ENCODE measurements at regions not wholly inside any gene's neighbourhood (a gene's known extent, or its start where the extent isn't known, plus 50 kb on each side); places are given as distances from the start of the nearest gene placed in this dataset.

DNA sequence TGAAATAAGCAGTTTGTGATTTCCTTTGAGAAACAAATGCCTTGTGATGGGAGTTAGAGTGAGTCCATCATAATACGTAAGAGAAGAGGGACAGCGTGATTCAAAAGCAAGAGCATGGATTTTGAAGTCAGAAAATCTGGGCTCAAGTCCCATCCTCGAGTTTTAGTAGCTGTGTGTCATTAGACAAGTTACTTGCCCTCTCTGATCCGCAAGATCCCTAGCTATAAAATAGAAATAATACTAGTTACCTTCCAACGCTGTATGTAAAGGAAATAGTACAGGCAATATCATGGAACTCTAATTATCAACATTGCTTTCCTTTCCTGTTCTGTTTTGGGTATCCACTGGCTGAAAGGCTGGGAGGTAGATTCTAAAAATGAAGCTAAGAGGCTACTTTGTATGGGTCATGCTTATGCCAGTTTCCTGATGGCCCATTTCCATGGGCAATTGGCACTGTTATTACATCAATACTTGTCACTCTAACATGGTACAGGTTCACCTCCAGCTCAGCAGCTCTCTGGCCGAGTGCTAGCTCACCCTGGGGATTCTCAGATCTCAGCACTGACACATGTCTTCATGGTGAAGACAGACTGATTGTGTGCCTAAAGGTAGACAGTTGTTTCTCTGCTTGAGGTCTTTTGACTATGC lies 241.7 kb upstream of the KLF4 start:
- DNase-seq (ENCODE audit: low spot score) = no peak
- no peak for TF ChIP-seq CTCF (IDR thresholded peaks at IDR 0.05; ENCODE audit: extremely low read depth, missing control alignments)

GRCh38 chr9:107730666-107731065 lies 241.1 kb upstream of the KLF4 start:
- TF ChIP-seq CTCF (IDR thresholded peaks at IDR 0.05; ENCODE audit: extremely low read depth, missing control alignments) = no peak
- DNase-seq (ENCODE audit: low spot score) = no peak

- TF ChIP-seq CTCF (IDR thresholded peaks at IDR 0.05; ENCODE audit: extremely low read depth, missing control alignments) = no peak
- no peak for DNase-seq (ENCODE audit: low spot score)
These were observed 237.7 kb upstream of the KLF4 start for GRCh38 chr9:107727086-107727780.

- TF ChIP-seq CTCF (IDR thresholded peaks at IDR 0.05; ENCODE audit: extremely low read depth, missing control alignments) = no peak
- DNase-seq (ENCODE audit: low spot score) = no peak
These were observed 233.4 kb upstream of the KLF4 start for GRCh38 chr9:107723015-107723414.

DNA sequence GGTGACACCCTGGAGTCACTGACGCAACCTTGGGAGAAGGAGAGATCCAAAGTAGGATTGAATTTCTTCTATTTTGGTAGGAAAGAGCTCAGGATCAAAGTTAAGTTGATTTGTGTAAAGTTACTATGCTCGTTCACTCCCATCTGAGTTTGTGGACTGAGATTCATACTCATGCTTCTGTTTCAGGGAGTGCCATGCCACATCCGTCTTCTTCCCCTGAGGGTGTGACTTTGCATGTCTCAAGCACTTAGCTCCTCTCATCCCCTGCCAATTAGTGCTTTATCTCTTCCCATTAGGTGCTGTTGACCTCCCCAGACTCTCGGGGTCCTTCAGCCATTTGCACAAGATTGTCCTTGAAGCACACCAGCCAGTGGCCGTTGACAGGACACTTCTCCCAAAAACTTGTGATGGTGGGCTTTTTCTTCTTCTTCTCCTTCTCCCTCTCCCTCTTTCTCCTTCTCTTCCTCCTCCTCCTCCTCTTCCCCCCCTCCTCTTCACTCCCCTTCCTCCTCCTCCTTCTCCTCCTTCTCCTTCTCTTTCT lies 232.2 kb upstream of the KLF4 start:
- no peak for TF ChIP-seq CTCF (IDR thresholded peaks at IDR 0.05; ENCODE audit: extremely low read depth, missing control alignments)

DNA sequence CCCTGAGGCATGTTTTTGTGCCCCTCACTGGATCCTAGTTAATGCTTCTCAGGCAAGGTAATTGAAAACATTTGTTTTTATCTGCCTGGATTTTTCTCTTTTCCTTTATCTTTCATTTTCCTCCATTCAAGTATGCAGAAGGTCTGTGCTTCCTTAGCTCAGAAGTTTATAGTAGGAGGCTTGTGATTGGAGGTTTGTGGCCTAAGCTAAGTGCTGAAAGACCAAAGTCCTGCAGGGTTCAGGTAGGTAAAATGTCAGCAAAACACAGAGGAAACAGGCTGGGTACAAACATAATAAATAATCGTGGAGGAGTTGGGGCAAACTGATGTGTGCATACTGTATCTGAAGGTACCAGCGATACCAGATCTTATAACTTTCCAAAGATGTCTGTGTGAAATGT lies 230.9 kb upstream of the KLF4 start:
- no peak for TF ChIP-seq CTCF (IDR thresholded peaks at IDR 0.05; ENCODE audit: extremely low read depth, missing control alignments)
- DNase-seq (ENCODE audit: low spot score) = no peak

More for the DNA sequence above, 232.2 kb upstream of the KLF4 start:
- no peak for DNase-seq (ENCODE audit: low spot score)

DNA sequence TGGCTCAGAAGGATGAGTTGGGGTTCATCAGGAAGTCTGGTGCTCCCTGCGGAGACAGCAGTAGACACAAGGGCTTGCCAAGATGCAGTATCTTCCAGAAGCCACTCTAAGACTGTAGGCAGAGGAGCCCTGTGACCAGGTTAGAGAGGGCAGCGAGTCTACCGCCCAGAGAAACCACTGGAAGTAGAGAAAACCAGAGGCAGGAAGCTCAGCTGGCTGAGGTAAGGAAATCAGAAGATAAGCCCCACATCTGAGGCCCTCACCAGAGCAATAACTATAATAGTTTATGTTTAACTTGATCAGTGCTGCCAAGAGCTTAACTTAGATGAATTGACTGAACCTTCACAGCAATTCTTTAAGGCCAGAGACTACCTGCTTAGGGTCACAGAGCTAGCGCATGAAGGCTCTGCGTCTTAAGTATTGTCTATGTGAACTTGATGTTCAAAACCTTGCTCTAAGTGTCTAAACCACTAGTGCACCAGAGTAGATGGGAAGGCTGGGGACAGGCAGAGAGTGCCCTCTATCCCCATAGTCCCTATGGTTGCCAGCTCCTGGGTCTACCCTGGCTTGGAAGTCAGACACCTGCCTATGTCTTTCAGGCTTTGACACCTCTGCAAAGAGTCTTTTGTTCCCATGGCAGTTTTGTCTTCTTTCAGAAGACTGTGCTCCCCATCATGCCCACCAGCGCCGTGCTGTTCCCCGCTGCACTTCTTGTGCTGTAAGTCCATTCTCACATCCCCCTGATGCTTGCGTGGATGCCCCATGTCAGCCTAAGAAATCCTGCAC lies 228.2 kb upstream of the KLF4 start:
- no peak for TF ChIP-seq CTCF (IDR thresholded peaks at IDR 0.05; ENCODE audit: extremely low read depth, missing control alignments)

More for the DNA sequence above, 228.2 kb upstream of the KLF4 start:
- no peak for DNase-seq (ENCODE audit: low spot score)
